ENCODE measurements at regions not wholly inside any gene's neighbourhood (a gene's known extent, or its start where the extent isn't known, plus 50 kb on each side); places are given as distances from the start of the nearest gene placed in this dataset.

DNA sequence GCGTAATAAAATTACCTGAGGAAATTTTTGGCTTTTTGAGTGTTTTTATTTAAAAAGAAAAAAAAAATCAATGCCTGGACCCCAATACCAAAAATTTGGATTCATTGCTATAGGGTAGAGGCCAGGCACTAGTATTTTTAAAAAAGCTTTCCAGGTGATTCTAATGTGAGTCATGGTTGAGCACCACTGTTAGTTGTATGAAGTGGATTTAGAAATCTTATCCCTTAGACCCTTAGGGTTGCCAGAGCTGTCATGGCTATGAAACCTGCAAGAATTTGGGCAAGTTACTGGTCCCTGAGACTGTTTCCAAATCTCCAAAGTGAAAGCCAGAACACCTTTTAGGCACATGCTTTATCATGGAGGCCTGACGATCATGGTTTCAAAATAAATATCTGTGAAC is 262.5 kb downstream of the AHR start:
- ATAC-seq, result no peak
- in situ Hi-C loops (cut with HindIII; ENCODE audit: low pct_unique_long_range_greater_than_20kb, low sequenced_read_pairs), result no loop called here
- DNase-seq (ENCODE audit: low read depth, low spot score), result no peak
- intact Hi-C loops (cut with micrococcal nuclease; ENCODE audit: unreplicated experiment), result no loop called here
- Histone ChIP-seq H3K27ac (ENCODE audit: low read length) (no peak overlapping the region), H3K27me3 (ENCODE audit: control insufficient read depth, insufficient read depth, low read length) (no peaks in the 10 kb centered on the region), H3K9me3 (ENCODE audit: control insufficient read depth, insufficient read depth, low read depth, low read length) (no peaks in the 10 kb centered on the region), H3K36me3 (ENCODE audit: control insufficient read depth, insufficient read depth, low read length) (no peaks in the 10 kb centered on the region), H3K4me3 (ENCODE audit: low read depth in 2 of 2, low read length in 2 of 2) (no peak overlapping the region), H3K4me1 (ENCODE audit: control insufficient read depth, insufficient read depth, low read length) (no peaks in the 10 kb centered on the region; the same call in 1 of the 2 replicates)
- POLR2A ChIA-PET, result no interaction called here
- CTCF ChIA-PET, result no interaction called here
- TF ChIP-seq, protein P1, sequence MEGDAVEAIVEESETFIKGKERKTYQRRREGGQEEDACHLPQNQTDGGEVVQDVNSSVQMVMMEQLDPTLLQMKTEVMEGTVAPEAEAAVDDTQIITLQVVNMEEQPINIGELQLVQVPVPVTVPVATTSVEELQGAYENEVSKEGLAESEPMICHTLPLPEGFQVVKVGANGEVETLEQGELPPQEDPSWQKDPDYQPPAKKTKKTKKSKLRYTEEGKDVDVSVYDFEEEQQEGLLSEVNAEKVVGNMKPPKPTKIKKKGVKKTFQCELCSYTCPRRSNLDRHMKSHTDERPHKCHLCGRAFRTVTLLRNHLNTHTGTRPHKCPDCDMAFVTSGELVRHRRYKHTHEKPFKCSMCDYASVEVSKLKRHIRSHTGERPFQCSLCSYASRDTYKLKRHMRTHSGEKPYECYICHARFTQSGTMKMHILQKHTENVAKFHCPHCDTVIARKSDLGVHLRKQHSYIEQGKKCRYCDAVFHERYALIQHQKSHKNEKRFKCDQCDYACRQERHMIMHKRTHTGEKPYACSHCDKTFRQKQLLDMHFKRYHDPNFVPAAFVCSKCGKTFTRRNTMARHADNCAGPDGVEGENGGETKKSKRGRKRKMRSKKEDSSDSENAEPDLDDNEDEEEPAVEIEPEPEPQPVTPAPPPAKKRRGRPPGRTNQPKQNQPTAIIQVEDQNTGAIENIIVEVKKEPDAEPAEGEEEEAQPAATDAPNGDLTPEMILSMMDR (IDR thresholded peaks at IDR 0.05), result no peak
- no peak for TF ChIP-seq POLR2AphosphoS5 (IDR thresholded peaks at IDR 0.05; ENCODE audit: low read depth, low read length)
- no peak for TF ChIP-seq SIN3A (IDR thresholded peaks at IDR 0.05; ENCODE audit: borderline replicate concordance, insufficient read depth, low read depth, low read length)
- TF ChIP-seq, protein P2, sequence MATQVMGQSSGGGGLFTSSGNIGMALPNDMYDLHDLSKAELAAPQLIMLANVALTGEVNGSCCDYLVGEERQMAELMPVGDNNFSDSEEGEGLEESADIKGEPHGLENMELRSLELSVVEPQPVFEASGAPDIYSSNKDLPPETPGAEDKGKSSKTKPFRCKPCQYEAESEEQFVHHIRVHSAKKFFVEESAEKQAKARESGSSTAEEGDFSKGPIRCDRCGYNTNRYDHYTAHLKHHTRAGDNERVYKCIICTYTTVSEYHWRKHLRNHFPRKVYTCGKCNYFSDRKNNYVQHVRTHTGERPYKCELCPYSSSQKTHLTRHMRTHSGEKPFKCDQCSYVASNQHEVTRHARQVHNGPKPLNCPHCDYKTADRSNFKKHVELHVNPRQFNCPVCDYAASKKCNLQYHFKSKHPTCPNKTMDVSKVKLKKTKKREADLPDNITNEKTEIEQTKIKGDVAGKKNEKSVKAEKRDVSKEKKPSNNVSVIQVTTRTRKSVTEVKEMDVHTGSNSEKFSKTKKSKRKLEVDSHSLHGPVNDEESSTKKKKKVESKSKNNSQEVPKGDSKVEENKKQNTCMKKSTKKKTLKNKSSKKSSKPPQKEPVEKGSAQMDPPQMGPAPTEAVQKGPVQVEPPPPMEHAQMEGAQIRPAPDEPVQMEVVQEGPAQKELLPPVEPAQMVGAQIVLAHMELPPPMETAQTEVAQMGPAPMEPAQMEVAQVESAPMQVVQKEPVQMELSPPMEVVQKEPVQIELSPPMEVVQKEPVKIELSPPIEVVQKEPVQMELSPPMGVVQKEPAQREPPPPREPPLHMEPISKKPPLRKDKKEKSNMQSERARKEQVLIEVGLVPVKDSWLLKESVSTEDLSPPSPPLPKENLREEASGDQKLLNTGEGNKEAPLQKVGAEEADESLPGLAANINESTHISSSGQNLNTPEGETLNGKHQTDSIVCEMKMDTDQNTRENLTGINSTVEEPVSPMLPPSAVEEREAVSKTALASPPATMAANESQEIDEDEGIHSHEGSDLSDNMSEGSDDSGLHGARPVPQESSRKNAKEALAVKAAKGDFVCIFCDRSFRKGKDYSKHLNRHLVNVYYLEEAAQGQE (IDR thresholded peaks at IDR 0.05; ENCODE audit: insufficient read depth in 1 of 2, low read depth in 2 of 2, low read length in 1 of 2), result no peak
- no peak for TF ChIP-seq TCF7L2 (IDR thresholded peaks at IDR 0.05; ENCODE audit: low read depth, low read length)
- no TSS peak for BruUV-seq (replicated peaks)

DNA sequence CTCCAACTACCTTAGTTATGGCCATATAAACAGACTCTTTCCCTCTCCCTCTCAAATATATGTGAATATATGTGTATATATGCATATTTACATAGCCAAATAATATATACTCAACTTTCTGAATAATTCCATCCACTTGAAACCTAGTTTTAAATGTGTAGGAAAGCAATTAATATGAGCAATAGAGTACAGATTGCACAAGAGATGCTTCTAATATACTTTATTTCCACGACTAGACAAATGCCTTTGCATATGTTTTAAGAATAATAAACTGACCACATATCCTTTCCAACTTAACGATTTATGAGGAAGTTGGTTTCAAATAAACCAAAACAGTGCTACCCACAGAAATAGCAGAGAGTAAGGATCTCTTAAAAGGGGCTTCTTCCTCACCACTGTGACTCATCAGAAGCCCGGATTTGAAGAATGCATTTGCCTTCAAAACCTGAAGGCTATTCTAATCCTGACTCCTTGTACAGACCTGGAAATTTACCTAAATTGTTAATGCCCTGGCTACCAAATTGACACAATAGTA is 266.3 kb downstream of the AHR start:
- Histone ChIP-seq H3K36me3 (ENCODE audit: control insufficient read depth, insufficient read depth, low read length) (no peaks in the 10 kb centered on the region), H3K27me3 (ENCODE audit: control insufficient read depth, insufficient read depth, low read length) (no peaks in the 10 kb centered on the region), H3K4me1 (ENCODE audit: control insufficient read depth, insufficient read depth, low read length) (no peaks in the 10 kb centered on the region), H3K4me3 (ENCODE audit: low read depth in 2 of 2, low read length in 2 of 2) (no peak overlapping the region), H3K9me3 (ENCODE audit: control insufficient read depth, insufficient read depth, low read depth, low read length) (no peaks in the 10 kb centered on the region), H3K27ac (ENCODE audit: low read length) (no peak overlapping the region)
- ATAC-seq (no peak), DNase-seq (ENCODE audit: low read depth, low spot score) (no peak)
- intact Hi-C loops (cut with micrococcal nuclease; ENCODE audit: unreplicated experiment), result no loop called here
- CTCF ChIA-PET, result no interaction called here
- no TSS peak for BruUV-seq (replicated peaks)
- POLR2A ChIA-PET, result interaction anchor here (0.6 kb wide), 1 partner anchor 679 kb away, joined by 3 read pairs; no protein-coding TSS in a partner anchor
- in situ Hi-C loops (cut with HindIII; ENCODE audit: low pct_unique_long_range_greater_than_20kb, low sequenced_read_pairs), result no loop called here
- TF ChIP-seq, protein P1 (IDR thresholded peaks at IDR 0.05), result no peak
